ENCODE measurements at regions not wholly inside any gene's neighbourhood (a gene's known extent, or its start where the extent isn't known, plus 50 kb on each side); places are given as distances from the start of the nearest gene placed in this dataset.

DNA sequence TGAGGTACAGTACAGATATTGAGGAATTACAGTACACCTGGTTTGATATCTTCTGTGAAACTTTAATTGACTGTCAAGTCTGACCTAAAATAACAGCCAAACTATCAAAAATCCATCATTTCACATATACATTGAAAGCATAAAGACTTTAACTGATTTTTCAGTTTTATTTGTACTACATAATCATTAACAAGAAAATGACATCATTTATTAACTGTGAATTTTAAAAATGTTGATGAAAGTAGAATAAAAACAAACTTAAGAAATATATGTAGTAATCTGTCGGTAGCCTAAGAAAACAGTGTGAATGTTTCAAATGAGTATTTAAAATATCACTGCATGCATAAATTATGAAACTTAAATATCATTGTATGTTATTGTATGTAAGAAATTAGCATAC is 836.7 kb upstream of the GHITM start:
- TF ChIP-seq, protein P1, sequence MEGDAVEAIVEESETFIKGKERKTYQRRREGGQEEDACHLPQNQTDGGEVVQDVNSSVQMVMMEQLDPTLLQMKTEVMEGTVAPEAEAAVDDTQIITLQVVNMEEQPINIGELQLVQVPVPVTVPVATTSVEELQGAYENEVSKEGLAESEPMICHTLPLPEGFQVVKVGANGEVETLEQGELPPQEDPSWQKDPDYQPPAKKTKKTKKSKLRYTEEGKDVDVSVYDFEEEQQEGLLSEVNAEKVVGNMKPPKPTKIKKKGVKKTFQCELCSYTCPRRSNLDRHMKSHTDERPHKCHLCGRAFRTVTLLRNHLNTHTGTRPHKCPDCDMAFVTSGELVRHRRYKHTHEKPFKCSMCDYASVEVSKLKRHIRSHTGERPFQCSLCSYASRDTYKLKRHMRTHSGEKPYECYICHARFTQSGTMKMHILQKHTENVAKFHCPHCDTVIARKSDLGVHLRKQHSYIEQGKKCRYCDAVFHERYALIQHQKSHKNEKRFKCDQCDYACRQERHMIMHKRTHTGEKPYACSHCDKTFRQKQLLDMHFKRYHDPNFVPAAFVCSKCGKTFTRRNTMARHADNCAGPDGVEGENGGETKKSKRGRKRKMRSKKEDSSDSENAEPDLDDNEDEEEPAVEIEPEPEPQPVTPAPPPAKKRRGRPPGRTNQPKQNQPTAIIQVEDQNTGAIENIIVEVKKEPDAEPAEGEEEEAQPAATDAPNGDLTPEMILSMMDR (IDR thresholded peaks at IDR 0.05) = no peak
- no peak for TF ChIP-seq POLR2A (IDR thresholded peaks at IDR 0.05)

Measured in vagina (tissue), 2 donors.